Uterus (tissue), 2 donors: ENCODE measurements at regions not wholly inside any gene's neighbourhood (a gene's known extent, or its start where the extent isn't known, plus 50 kb on each side); places are given as distances from the start of the nearest gene placed in this dataset.

Experiments
- POLR2A ChIP-seq, 2 donors: fragments of 450-650 bp; IDR thresholded peaks; one replicate each; pipeline ENCODE4 v1.6.1; 2016; ENCODE audit warnings: antibody characterized with exemption in 2 of 2, mild to moderate bottlenecking in 1 of 2, moderate library complexity in 1 of 2
- TF ChIP-seq, protein P1 (sequence below), 4 experiments: fragments of 200-600 bp in 2 of 4; fragments of 450-650 bp in 2 of 4; sonication (generic) in 2 of 4; IDR thresholded peaks; one replicate each; pipeline ENCODE4 v1.5.1; 2016 to 2019; ENCODE audit warnings: antibody characterized with exemption in 4 of 4, mild to moderate bottlenecking in 2 of 4, moderate library complexity in 1 of 4

GRCh38 chr18:56329536-56329935 is 308.9 kb downstream of the TXNL1 start:
- no peak for TF ChIP-seq POLR2A (IDR thresholded peaks at IDR 0.05)
- TF ChIP-seq, protein P1, sequence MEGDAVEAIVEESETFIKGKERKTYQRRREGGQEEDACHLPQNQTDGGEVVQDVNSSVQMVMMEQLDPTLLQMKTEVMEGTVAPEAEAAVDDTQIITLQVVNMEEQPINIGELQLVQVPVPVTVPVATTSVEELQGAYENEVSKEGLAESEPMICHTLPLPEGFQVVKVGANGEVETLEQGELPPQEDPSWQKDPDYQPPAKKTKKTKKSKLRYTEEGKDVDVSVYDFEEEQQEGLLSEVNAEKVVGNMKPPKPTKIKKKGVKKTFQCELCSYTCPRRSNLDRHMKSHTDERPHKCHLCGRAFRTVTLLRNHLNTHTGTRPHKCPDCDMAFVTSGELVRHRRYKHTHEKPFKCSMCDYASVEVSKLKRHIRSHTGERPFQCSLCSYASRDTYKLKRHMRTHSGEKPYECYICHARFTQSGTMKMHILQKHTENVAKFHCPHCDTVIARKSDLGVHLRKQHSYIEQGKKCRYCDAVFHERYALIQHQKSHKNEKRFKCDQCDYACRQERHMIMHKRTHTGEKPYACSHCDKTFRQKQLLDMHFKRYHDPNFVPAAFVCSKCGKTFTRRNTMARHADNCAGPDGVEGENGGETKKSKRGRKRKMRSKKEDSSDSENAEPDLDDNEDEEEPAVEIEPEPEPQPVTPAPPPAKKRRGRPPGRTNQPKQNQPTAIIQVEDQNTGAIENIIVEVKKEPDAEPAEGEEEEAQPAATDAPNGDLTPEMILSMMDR (IDR thresholded peaks at IDR 0.05), result no peak
